ENCODE measurements at regions not wholly inside any gene's neighbourhood (a gene's known extent, or its start where the extent isn't known, plus 50 kb on each side); places are given as distances from the start of the nearest gene placed in this dataset.

- TF ChIP-seq CTCF (IDR thresholded peaks at IDR 0.05; ENCODE audit: insufficient read depth, low read length): no peak
- no peak for TF ChIP-seq GABPA (IDR thresholded peaks at IDR 0.05; ENCODE audit: low read depth)
- no peak for TF ChIP-seq REST (IDR thresholded peaks at IDR 0.05; ENCODE audit: insufficient replicate concordance, low read depth)
Observed at GRCh38 chr9:95778957-95779356, 96.5 kb upstream of the ERCC6L2 start.

Measured in HL-60 (cell line).